T-cell (primary cell): ENCODE measurements at regions not wholly inside any gene's neighbourhood (a gene's known extent, or its start where the extent isn't known, plus 50 kb on each side); places are given as distances from the start of the nearest gene placed in this dataset.

Experiments
- ATAC-seq, 4 experiments: fragments of 200-7000 bp in 3 of 4; fragments of 150-1000 bp in 1 of 4; cut with Tn5 transposase; replicated peaks in 1 of 4; 1 replicate in 3 of 4; 2 replicates in 1 of 4; pipeline ENCODE4 v1.10.0; 2021; ENCODE audit warnings: moderate library complexity in 3 of 4, mild to moderate bottlenecking in 2 of 4, moderate number of reproducible peaks in 1 of 4
- CTCF ChIA-PET, 2 donors: fragments of 300-600 bp; sonication (Branson Sonifier 250); formaldehyde crosslinking; loops; one replicate each; lab custom pipeline; 2022; ENCODE audit warnings: antibody characterized with exemption in 2 of 2; lab: Charles Lee
- POLR2A ChIA-PET, 2 donors: fragments of 300-600 bp; sonication (Branson Sonifier 250); formaldehyde crosslinking; loops; one replicate each; lab custom pipeline; 2022; ENCODE audit warnings: antibody characterized with exemption in 2 of 2; lab: Charles Lee
- DNase-seq, 35 experiments: peaks; one replicate each; pipeline versions ENCODE4 v3.0.0 to v3.0.0-alpha.2; 2013 to 2023
- H3K27ac ChIP-seq: one replicate; pipeline ENCODE4 v1.5.1; 2013; ENCODE audit warnings: low read length
- H3K27me3 ChIP-seq, 2 experiments: replicated peaks in 1 of 2; 1 replicate in 1 of 2; 2 replicates in 1 of 2; pipeline versions ENCODE4 v1.6.1 to v1.7.0; 2013; ENCODE audit warnings: low read length in 1 of 2, mixed read lengths in 1 of 2; ENCODE audit not compliant: control insufficient read depth in 2 of 2, insufficient read depth in 2 of 2; ENCODE audit errors: extremely low read depth in 1 of 2
- H3K36me3 ChIP-seq, 2 donors: 1 replicate in 1 of 2; 2 replicates in 1 of 2; pipeline versions ENCODE4 v1.6.1 to v1.7.0; 2013; ENCODE audit warnings: low read length in 1 of 2; ENCODE audit not compliant: control insufficient read depth in 2 of 2, insufficient read depth in 1 of 2; ENCODE audit errors: extremely low read depth in 1 of 2
- H3K4me1 ChIP-seq, 2 experiments: 1 replicate in 1 of 2; 2 replicates in 1 of 2; pipeline versions ENCODE4 v1.6.1 to v1.7.0; 2013; ENCODE audit warnings: low read length in 2 of 2, mixed read lengths in 1 of 2; ENCODE audit not compliant: insufficient read depth in 2 of 2, control insufficient read depth in 1 of 2; ENCODE audit errors: extremely low read depth in 1 of 2
- H3K4me3 ChIP-seq, 2 donors: 1 replicate in 1 of 2; 2 replicates in 1 of 2; pipeline versions ENCODE4 v1.5.1 to v1.7.0; 2013; ENCODE audit warnings: mild to moderate bottlenecking in 2 of 2, low read length in 1 of 2, moderate library complexity in 1 of 2; ENCODE audit not compliant: control insufficient read depth in 1 of 2; ENCODE audit errors: extremely low read depth in 1 of 2
- H3K9me3 ChIP-seq: 2 replicates; pipeline ENCODE4 v1.7.0; 2013
- H3K27ac Mint-ChIP-seq, 2 donors: one replicate each; pipeline ENCODE4 v1.8.0; 2020 to 2021; ENCODE audit warnings: mild to moderate bottlenecking in 2 of 2, mixed read lengths in 2 of 2
- H3K27me3 Mint-ChIP-seq, 2 donors: one replicate each; pipeline ENCODE4 v1.8.0; 2021 to 2022; ENCODE audit warnings: mixed read lengths in 2 of 2
- H3K36me3 Mint-ChIP-seq: one replicate; pipeline ENCODE4 v1.8.0; 2021; ENCODE audit warnings: mixed read lengths
- H3K4me1 Mint-ChIP-seq, 3 donors: one replicate each; pipeline ENCODE4 v1.8.0; 2020 to 2022; ENCODE audit warnings: mixed read lengths in 3 of 3, mild to moderate bottlenecking in 1 of 3
- H3K4me3 Mint-ChIP-seq, 3 donors: one replicate each; pipeline ENCODE4 v1.8.0; 2020 to 2022; ENCODE audit warnings: mild to moderate bottlenecking in 3 of 3, mixed read lengths in 3 of 3, moderate library complexity in 3 of 3
- H3K9me3 Mint-ChIP-seq, 3 donors: one replicate each; pipeline ENCODE4 v1.8.0; 2020 to 2022; ENCODE audit warnings: mixed read lengths in 3 of 3
- WGBS: methylation state at CpG from one replicate; pipeline ENCODE4 v1.1.5; 2013; ENCODE audit warnings: missing lambda C conversion rate; ENCODE audit not compliant: insufficient coverage; 5-methylcytosine and 5-hydroxymethylcytosine counted together

DNA sequence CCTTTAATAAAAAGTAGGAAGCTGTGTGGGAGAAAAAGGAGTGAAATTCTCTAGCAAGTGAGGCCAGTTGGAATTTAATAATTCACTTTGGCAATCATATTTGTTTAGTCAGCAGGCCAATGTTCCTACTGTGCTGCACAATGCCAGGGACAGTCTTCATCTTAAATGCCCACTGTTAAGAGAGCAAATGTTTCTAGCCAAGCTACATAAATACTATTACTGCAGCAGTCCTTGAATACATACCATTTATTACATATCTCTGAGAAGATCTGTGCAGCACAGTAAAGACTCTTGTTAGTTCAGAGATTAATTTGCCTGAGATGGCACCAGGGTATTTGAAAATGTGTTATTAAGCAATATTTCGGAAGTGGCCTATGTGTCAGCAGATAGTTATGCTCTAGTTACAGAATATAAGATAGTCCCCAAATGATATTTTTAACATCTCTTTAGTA, 105.4 kb downstream of the OGFRL1 start:
- ChIA-PET POLR2A (no interaction called here), CTCF (no interaction called here)
- H3K36me3 ChIP-seq: no peaks in the 10 kb centered on the region
- H3K9me3 ChIP-seq: no peaks in the 10 kb centered on the region
- H3K27me3 ChIP-seq: no peaks in the 10 kb centered on the region
- no CpG with 5 or more reads among the region's 1 CpG for WGBS
- ATAC-seq (no peak), DNase-seq (no peak)
- H3K27ac ChIP-seq: no peak overlapping the region
- Mint-ChIP-seq H3K27ac (no peak overlapping the region), H3K36me3 (no peaks in the 10 kb centered on the region), H3K27me3 (peaks cover 8 to 23% of the 10 kb centered on the region in 2 donors), H3K4me3 (no peak overlapping the region), H3K4me1 (no peaks in the 10 kb centered on the region), H3K9me3 (no peaks in the 10 kb centered on the region)
- H3K4me1 ChIP-seq: no peaks in the 10 kb centered on the region
- no peak overlapping the region for H3K4me3 ChIP-seq

DNA sequence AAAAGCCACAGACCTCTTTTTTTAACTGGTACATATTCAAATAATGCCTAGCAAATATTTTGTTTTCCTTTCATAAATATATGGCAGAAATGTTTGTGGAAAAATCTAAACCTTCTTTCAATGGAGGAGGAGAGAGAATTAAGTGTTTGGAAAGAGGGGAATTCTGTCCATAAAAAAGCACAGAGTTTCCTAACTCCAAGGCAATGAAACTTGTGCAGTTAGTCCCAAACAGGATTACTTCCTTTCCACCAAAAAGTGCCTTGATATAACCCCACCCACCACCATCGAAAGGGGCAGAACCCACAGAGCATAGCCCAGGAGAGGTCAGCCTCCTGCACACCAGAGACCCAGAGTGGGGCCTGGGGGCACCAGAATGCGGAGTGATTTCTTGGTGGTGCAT, 106.3 kb downstream of the OGFRL1 start:
- Mint-ChIP-seq H3K27ac (no peak overlapping the region), H3K27me3 (peaks cover 6 to 16% of the 10 kb centered on the region in 2 donors), H3K9me3 (no peaks in the 10 kb centered on the region), H3K4me3 (no peak overlapping the region), H3K36me3 (no peaks in the 10 kb centered on the region), H3K4me1 (no peaks in the 10 kb centered on the region)
- H3K4me3 ChIP-seq: no peak overlapping the region
- H3K9me3 ChIP-seq: no peaks in the 10 kb centered on the region
- DNase-seq: no peak
- no peak overlapping the region for H3K27ac ChIP-seq
- ChIA-PET CTCF (no interaction called here), POLR2A (no interaction called here)
- WGBS: no CpG with 5 or more reads among the region's 2 CpGs
- no peaks in the 10 kb centered on the region for H3K27me3 ChIP-seq
- no peaks in the 10 kb centered on the region for H3K36me3 ChIP-seq
- no peaks in the 10 kb centered on the region for H3K4me1 ChIP-seq
- ATAC-seq: no peak

DNA sequence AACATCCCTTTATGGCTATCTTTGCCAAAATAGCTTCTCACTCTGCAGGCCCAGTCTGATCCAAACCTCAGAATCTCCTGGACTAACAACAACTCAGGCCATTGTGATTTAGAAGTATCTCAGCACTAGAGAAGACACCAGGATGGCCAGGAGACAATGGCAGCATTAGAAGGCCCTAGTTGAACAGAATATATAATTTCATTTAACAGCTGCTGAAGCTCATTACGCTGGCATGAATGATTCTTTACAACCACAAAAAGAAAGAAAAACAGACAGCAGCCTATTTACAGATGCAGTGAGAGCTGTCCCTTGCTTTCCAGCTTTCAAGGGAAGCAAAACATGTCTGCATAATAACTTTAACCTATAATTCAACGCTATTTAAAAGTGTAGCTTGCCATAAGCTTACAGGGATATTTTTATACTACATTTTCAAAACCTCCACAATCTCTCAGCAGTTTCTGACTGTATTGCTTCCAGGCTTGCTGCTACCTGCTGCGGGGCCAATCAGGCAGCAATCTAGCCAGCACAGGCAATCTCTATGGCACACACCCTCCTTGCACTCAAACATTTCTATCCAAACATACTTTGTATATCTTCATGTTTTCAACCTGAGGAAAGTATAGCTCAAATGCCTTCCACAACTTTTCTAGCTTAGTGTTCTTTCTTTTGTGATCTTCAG, 107.3 kb downstream of the OGFRL1 start:
- H3K36me3 Mint-ChIP-seq: no peaks in the 10 kb centered on the region
- Histone ChIP-seq H3K27ac (no peak overlapping the region), H3K9me3 (no peaks in the 10 kb centered on the region), H3K27me3 (no peaks in the 10 kb centered on the region), H3K4me1 (no peaks in the 10 kb centered on the region), H3K4me3 (no peak overlapping the region), H3K36me3 (no peaks in the 10 kb centered on the region)
- no peak overlapping the region for H3K27ac Mint-ChIP-seq
- ChIA-PET POLR2A (no interaction called here), CTCF (no interaction called here)
- H3K27me3 Mint-ChIP-seq: peaks cover 6 to 21% of the 10 kb centered on the region in 2 donors
- no peaks in the 10 kb centered on the region for H3K9me3 Mint-ChIP-seq
- no peak for ATAC-seq
- H3K4me3 Mint-ChIP-seq: no peak overlapping the region
- WGBS: 79% methylated on average over 3 of the region's 3 CpGs
- no peaks in the 10 kb centered on the region for H3K4me1 Mint-ChIP-seq
- DNase-seq: no peak

DNA sequence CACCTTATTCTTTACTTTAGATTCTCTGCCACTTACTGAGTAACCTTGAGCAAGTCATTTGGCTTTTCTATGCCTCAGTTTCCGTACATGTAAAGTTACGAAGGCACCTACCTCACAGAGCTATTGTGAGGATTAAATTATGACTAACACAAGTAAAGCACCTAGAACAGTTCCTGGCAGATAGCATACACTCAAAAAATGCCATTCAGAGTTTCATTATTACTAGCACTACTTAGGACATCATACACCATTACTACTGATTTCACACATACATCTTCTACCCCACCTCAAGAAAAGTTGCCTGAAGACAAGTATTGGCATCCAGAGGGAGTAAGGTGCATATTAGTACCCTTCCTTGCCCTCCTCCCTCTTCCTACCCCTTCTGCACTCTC, 107.8 kb downstream of the OGFRL1 start:
- no peaks in the 10 kb centered on the region for H3K36me3 Mint-ChIP-seq
- Histone ChIP-seq H3K4me3 (no peak overlapping the region), H3K27me3 (no peaks in the 10 kb centered on the region), H3K36me3 (no peaks in the 10 kb centered on the region), H3K4me1 (no peaks in the 10 kb centered on the region), H3K9me3 (no peaks in the 10 kb centered on the region), H3K27ac (no peak overlapping the region)
- H3K9me3 Mint-ChIP-seq: no peaks in the 10 kb centered on the region
- POLR2A ChIA-PET: no interaction called here
- H3K27me3 Mint-ChIP-seq: peaks cover 6 to 21% of the 10 kb centered on the region in 2 donors
- no CpG with 5 or more reads among the region's 2 CpGs for WGBS
- ATAC-seq: no peak
- CTCF ChIA-PET: no interaction called here
- no peaks in the 10 kb centered on the region for H3K4me1 Mint-ChIP-seq
- H3K4me3 Mint-ChIP-seq: no peak overlapping the region
- no peak overlapping the region for H3K27ac Mint-ChIP-seq
- no peak for DNase-seq

DNA sequence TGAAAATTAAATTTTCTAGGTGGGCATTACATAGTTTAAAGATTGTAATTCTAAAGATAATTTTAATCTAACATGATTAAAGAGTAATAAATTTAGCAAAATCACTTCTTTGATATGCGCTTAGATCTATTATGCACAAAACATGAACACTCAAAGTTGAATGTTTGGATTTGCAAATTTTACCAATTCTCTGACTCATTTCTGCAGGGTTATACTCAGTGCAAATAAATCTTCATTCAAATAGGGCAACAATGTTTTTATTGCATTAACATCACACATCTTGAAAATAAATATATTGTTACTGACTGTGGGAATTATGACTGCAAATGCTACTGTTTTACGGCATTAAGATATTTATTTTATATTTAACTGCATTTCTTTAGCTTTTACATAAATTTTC, 110.7 kb downstream of the OGFRL1 start:
- H3K27ac ChIP-seq: no peak overlapping the region
- Mint-ChIP-seq H3K9me3 (no peaks in the 10 kb centered on the region), H3K4me3 (no peak overlapping the region), H3K36me3 (no peaks in the 10 kb centered on the region), H3K27ac (no peak overlapping the region), H3K27me3 (peaks cover 0 to 18% of the 10 kb centered on the region in 2 donors), H3K4me1 (no peaks in the 10 kb centered on the region)
- ChIA-PET CTCF (no interaction called here), POLR2A (no interaction called here)
- H3K4me1 ChIP-seq: no peaks in the 10 kb centered on the region
- no peaks in the 10 kb centered on the region for H3K36me3 ChIP-seq
- H3K9me3 ChIP-seq: no peaks in the 10 kb centered on the region
- no CpG with 5 or more reads among the region's 2 CpGs for WGBS
- H3K27me3 ChIP-seq: no peaks in the 10 kb centered on the region
- ATAC-seq (no peak), DNase-seq (no peak)
- no peak overlapping the region for H3K4me3 ChIP-seq

DNA sequence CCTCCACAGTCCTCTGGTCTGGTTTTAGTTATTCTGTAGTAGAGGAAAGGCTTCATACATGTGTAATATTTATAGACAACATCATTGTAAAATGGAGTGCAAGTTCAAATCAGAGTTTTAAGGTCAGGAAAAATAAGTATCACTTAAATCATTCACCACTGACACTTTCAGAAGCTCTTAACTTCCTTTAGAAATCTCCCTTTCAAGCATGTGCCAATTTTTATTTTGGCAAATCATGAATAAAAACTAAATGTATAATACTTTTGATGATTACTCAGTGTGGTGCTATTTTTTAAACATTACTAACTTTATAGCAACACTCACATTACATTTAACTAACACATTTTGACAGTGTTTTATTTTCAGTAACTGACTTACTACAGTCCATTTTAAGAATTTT, 112.2 kb downstream of the OGFRL1 start:
- Mint-ChIP-seq H3K27ac (no peak overlapping the region), H3K27me3 (peaks cover 0 to 20% of the 10 kb centered on the region in 2 donors), H3K36me3 (no peaks in the 10 kb centered on the region), H3K4me1 (no peaks in the 10 kb centered on the region), H3K9me3 (no peaks in the 10 kb centered on the region), H3K4me3 (no peak overlapping the region)
- Histone ChIP-seq H3K36me3 (no peaks in the 10 kb centered on the region), H3K4me3 (no peak overlapping the region), H3K27ac (no peak overlapping the region), H3K9me3 (no peaks in the 10 kb centered on the region), H3K4me1 (no peaks in the 10 kb centered on the region), H3K27me3 (no peaks in the 10 kb centered on the region)
- POLR2A ChIA-PET: interaction anchor here in 1 of 2 donors (0.7 kb wide), 1 partner anchor 699 kb away, joined by 3 read pairs; no protein-coding TSS in a partner anchor
- DNase-seq: no peak
- CTCF ChIA-PET: interaction anchor here in 1 of 2 donors (0.6 kb wide), 1 partner anchor 10 kb away, joined by 6 read pairs; no protein-coding TSS in a partner anchor
- no peak for ATAC-seq

DNA sequence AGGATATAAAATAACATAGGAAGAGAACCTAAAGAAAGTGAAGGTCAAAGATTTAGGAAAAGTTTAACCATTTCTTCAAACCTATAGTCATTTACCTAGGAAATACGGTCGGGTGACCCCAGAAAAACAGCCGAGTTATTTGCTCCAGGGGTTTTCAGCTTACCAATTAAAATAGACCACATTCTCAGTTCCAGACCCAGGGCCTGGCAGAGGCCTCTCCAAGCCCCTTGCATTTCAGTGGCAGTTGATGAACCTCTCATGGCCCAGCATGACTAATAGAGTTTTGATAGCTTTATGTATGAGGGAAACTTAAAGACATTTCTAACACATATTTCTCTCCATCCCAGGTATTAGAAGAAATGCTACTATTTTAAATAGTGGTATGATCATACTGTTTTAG, 113.5 kb downstream of the OGFRL1 start:
- H3K27me3 ChIP-seq: no peaks in the 10 kb centered on the region
- no peaks in the 10 kb centered on the region for H3K4me1 ChIP-seq
- ATAC-seq (no peak), DNase-seq (no peak)
- POLR2A ChIA-PET: no interaction called here
- H3K27ac ChIP-seq: no peak overlapping the region
- no peaks in the 10 kb centered on the region for H3K36me3 ChIP-seq
- no peak overlapping the region for H3K4me3 Mint-ChIP-seq
- no peaks in the 10 kb centered on the region for H3K4me1 Mint-ChIP-seq
- H3K36me3 Mint-ChIP-seq: no peaks in the 10 kb centered on the region
- no peak overlapping the region for H3K27ac Mint-ChIP-seq
- H3K27me3 Mint-ChIP-seq: peaks cover under 1 to 26% of the 10 kb centered on the region in 2 donors
- CTCF ChIA-PET: no interaction called here
- H3K4me3 ChIP-seq: no peak overlapping the region
- no peaks in the 10 kb centered on the region for H3K9me3 ChIP-seq
- no peaks in the 10 kb centered on the region for H3K9me3 Mint-ChIP-seq
- no CpG with 5 or more reads among the region's 3 CpGs for WGBS
